Activated CD4-positive, alpha-beta T cell treated with anti-CD3 and anti-CD28 coated beads, Interleukin-2, amount 10 ng/mL, durations not matched to agents 24 days and 14 days (primary cell): ENCODE measurements at regions not wholly inside any gene's neighbourhood (a gene's known extent, or its start where the extent isn't known, plus 50 kb on each side); places are given as distances from the start of the nearest gene placed in this dataset.

Experiments used
- DNase-seq: peaks from one replicate; pipeline ENCODE4 v3.0.0; 2022
- H3K27ac Mint-ChIP-seq: one replicate; pipeline ENCODE4 v1.8.0; 2022; ENCODE audit warnings: mild to moderate bottlenecking, mixed read lengths
- H3K27me3 Mint-ChIP-seq: one replicate; pipeline ENCODE4 v1.8.0; 2022; ENCODE audit warnings: mixed read lengths
- H3K36me3 Mint-ChIP-seq: one replicate; pipeline ENCODE4 v1.8.0; 2022; ENCODE audit warnings: low read depth, mild to moderate bottlenecking, mixed read lengths
- H3K4me1 Mint-ChIP-seq: one replicate; pipeline ENCODE4 v1.8.0; 2021; ENCODE audit warnings: mixed read lengths
- H3K4me3 Mint-ChIP-seq: one replicate; pipeline ENCODE4 v1.8.0; 2022; ENCODE audit warnings: mild to moderate bottlenecking, moderate library complexity, mixed read lengths
- H3K9me3 Mint-ChIP-seq: one replicate; pipeline ENCODE4 v1.8.0; 2021; ENCODE audit warnings: mixed read lengths
- intact Hi-C: fragments of 100-400 bp; cut with micrococcal nuclease; formaldehyde crosslinking; loops from one replicate; pipeline ENCODE4 v1.15.1; 2023

GRCh38 chr14:39988939-39989338 is 556.7 kb upstream of the FBXO33 start:
- intact Hi-C loops: no loop called here

GRCh38 chr14:39984323-39984722 is 552.1 kb upstream of the FBXO33 start:
- Mint-ChIP-seq H3K9me3 (no peaks in the 10 kb centered on the region), H3K4me1 (no peaks in the 10 kb centered on the region)
- intact Hi-C loops: no loop called here

More at GRCh38 chr14:39988939-39989338, 556.7 kb upstream of the FBXO33 start:
- Mint-ChIP-seq H3K4me1 (no peaks in the 10 kb centered on the region), H3K27me3 (no peaks in the 10 kb centered on the region), H3K27ac (no peak overlapping the region), H3K9me3 (no peaks in the 10 kb centered on the region), H3K4me3 (no peak overlapping the region), H3K36me3 (no peaks in the 10 kb centered on the region)
- no peak for DNase-seq

GRCh38 chr14:39977198-39977597 is 545.0 kb upstream of the FBXO33 start:
- no peak overlapping the region for H3K27ac Mint-ChIP-seq

More at GRCh38 chr14:39984323-39984722, 552.1 kb upstream of the FBXO33 start:
- Mint-ChIP-seq H3K36me3 (no peaks in the 10 kb centered on the region), H3K4me3 (no peak overlapping the region), H3K27me3 (no peaks in the 10 kb centered on the region), H3K27ac (no peak overlapping the region)
- no peak for DNase-seq

DNA sequence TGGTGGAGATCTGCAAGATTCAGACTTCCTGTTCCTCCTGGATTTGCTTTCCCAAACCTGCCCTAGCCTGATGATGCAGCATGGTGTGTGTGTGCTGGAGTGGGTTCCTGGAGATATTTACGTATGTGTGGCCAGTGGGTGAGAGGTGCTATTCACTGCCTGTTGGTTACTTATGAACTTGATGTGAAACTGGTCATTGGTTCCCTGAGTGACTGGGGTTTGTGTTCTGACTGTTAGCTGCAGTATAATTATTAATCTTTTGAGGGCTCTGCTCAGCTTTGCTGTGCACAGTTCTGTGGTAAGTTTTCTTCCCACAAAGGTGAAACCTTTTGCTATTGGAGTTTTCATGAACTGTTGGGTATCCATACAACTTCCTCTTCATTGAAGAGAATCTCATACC is 541.8 kb upstream of the FBXO33 start:
- H3K27me3 Mint-ChIP-seq: no peaks in the 10 kb centered on the region
- no peak for DNase-seq
- intact Hi-C loops: no loop called here
- H3K4me1 Mint-ChIP-seq: no peaks in the 10 kb centered on the region
- H3K36me3 Mint-ChIP-seq: no peaks in the 10 kb centered on the region
- no peak overlapping the region for H3K27ac Mint-ChIP-seq
- peaks cover 5% of the 10 kb centered on the region for H3K9me3 Mint-ChIP-seq
- no peak overlapping the region for H3K4me3 Mint-ChIP-seq

More at GRCh38 chr14:39977198-39977597, 545.0 kb upstream of the FBXO33 start:
- H3K36me3 Mint-ChIP-seq: no peaks in the 10 kb centered on the region
- H3K4me1 Mint-ChIP-seq: no peaks in the 10 kb centered on the region
- H3K4me3 Mint-ChIP-seq: no peak overlapping the region
- no peak for DNase-seq
- intact Hi-C loops: no loop called here
- peaks cover 5% of the 10 kb centered on the region for H3K9me3 Mint-ChIP-seq
- no peaks in the 10 kb centered on the region for H3K27me3 Mint-ChIP-seq

- Mint-ChIP-seq H3K4me1 (no peaks in the 10 kb centered on the region), H3K27ac (no peak overlapping the region), H3K27me3 (no peaks in the 10 kb centered on the region), H3K4me3 (no peak overlapping the region), H3K36me3 (no peaks in the 10 kb centered on the region), H3K9me3 (peaks cover 5% of the 10 kb centered on the region)
- intact Hi-C loops: no loop called here
- no peak for DNase-seq
Measured at GRCh38 chr14:39972704-39973103, 540.5 kb upstream of the FBXO33 start.

- Mint-ChIP-seq H3K36me3 (no peaks in the 10 kb centered on the region), H3K4me3 (no peak overlapping the region), H3K9me3 (no peaks in the 10 kb centered on the region), H3K4me1 (no peaks in the 10 kb centered on the region), H3K27ac (no peak overlapping the region), H3K27me3 (no peaks in the 10 kb centered on the region)
- intact Hi-C loops: no loop called here
- DNase-seq: no peak
Measured at GRCh38 chr14:39967885-39968284, 535.7 kb upstream of the FBXO33 start.

- Mint-ChIP-seq H3K27me3 (no peaks in the 10 kb centered on the region), H3K27ac (no peak overlapping the region), H3K9me3 (peaks cover 7% of the 10 kb centered on the region), H3K4me3 (no peak overlapping the region), H3K36me3 (no peaks in the 10 kb centered on the region), H3K4me1 (no peaks in the 10 kb centered on the region)
- intact Hi-C loops: no loop called here
- DNase-seq: no peak
Measured at GRCh38 chr14:39957987-39958386, 525.8 kb upstream of the FBXO33 start.

DNA sequence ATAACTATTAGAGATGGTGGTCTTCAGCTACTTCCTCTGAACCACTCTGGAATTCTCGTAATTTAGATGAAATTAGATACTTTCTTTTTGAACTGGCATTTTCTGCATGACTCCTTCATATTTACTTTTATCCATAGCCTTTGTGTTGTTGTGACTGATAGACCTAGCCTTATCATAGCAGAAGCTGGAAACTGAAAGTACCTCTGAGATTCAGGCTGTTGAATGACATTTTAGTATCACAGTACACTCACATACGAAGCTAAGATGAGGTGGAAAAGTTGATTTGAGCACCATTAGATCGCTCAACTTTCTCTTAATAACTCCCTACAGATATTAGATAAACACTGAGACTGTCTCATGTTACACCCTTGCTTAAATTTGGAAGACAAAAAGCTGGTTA is 525.1 kb upstream of the FBXO33 start:
- H3K27ac Mint-ChIP-seq: no peak overlapping the region
- no peaks in the 10 kb centered on the region for H3K27me3 Mint-ChIP-seq
- H3K36me3 Mint-ChIP-seq: no peaks in the 10 kb centered on the region

DNA sequence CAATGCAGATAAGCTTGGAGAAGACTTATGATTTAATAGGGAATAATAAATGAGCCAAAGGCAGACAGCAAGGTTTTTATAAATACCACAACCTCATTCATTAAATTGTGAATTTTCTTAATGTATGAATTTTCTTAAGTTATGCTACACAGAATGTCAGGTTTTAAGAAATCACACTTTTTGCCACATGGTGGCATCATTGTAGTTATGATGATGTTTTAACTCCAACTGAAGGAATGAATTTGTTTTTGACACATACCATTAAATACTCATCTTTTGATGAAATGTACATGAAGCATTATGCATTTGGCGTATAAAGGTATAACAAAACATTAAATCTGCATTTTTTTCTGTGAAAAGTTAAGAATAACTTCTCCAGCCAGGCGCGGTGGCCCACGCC is 524.1 kb upstream of the FBXO33 start:
- DNase-seq: no peak
- Mint-ChIP-seq H3K4me3 (no peak overlapping the region), H3K27me3 (no peaks in the 10 kb centered on the region), H3K4me1 (no peaks in the 10 kb centered on the region), H3K36me3 (no peaks in the 10 kb centered on the region), H3K27ac (no peak overlapping the region), H3K9me3 (peaks cover 3% of the 10 kb centered on the region)
- intact Hi-C loops: no loop called here

More for the DNA sequence above, 525.1 kb upstream of the FBXO33 start:
- Mint-ChIP-seq H3K4me1 (no peaks in the 10 kb centered on the region), H3K9me3 (peaks cover 6% of the 10 kb centered on the region), H3K4me3 (no peak overlapping the region)
- intact Hi-C loops: no loop called here
- no peak for DNase-seq

DNA sequence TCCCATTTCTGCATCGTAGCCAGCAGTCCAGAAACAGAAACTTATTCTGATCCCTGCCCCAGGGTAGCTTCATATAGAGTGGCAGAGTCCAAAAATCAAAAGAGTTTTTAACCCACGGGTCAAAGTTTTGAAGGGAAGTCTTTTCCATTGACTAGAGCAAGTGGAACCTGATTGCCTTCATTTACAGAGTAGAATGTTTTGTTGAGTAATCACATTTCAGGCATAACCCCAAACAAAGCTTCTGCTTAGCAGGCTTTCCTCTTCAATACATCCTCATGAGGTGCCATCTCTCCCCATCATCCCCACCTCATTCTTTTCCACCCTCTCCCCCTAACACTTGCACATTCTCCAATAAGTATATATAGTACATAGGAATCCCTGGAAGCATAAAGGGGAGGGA is 516.0 kb upstream of the FBXO33 start:
- H3K4me1 Mint-ChIP-seq: no peaks in the 10 kb centered on the region
- H3K36me3 Mint-ChIP-seq: no peaks in the 10 kb centered on the region
- intact Hi-C loops: no loop called here
- H3K4me3 Mint-ChIP-seq: no peak overlapping the region
- no peak overlapping the region for H3K27ac Mint-ChIP-seq
- peaks cover 4% of the 10 kb centered on the region for H3K9me3 Mint-ChIP-seq
- no peaks in the 10 kb centered on the region for H3K27me3 Mint-ChIP-seq
- DNase-seq: no peak

DNA sequence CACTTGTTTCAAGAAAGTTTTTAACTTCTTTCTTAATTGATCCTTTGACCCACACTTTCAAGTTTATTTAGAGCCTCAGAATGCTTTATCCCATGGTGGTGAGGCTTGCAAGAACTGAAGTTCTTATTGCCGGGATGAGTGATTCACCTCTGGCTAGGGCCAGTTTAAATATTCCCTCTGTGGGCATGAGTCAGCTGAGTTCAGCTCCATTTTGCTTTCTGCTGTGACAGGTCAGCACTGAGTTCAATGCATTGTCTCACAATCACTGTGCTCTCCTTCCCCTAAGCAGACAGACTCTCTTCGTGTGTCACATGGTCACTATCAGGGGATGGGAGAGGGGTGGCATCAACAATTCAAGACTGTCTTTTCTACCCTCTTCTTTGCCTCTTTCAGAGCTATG is 514.6 kb upstream of the FBXO33 start:
- peaks cover 4% of the 10 kb centered on the region for H3K9me3 Mint-ChIP-seq
- H3K4me1 Mint-ChIP-seq: no peaks in the 10 kb centered on the region
- no peak overlapping the region for H3K4me3 Mint-ChIP-seq
- no peak overlapping the region for H3K27ac Mint-ChIP-seq
- no peaks in the 10 kb centered on the region for H3K36me3 Mint-ChIP-seq
- H3K27me3 Mint-ChIP-seq: no peaks in the 10 kb centered on the region
- no peak for DNase-seq
- intact Hi-C loops: no loop called here

DNA sequence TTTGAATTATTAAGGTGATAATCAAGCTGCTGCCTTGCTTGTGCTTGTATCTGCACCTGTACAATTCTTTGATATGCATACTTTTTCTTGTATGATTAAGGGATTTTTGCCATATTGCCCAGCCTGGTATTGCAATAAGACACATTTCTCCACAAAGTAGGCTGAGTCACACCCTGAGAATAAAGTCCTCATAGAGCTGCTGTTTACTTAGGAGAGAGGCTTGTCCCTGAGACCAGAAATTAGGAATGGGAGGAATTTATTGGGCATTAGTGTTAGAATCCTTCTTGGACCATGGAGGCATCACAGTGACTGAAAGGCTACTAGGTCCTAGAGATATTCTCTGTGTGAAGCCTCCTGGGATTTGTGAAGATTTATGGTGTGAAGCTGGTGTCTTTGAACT is 506.8 kb upstream of the FBXO33 start:
- Mint-ChIP-seq H3K4me3 (no peak overlapping the region), H3K9me3 (peaks cover 5% of the 10 kb centered on the region), H3K4me1 (no peaks in the 10 kb centered on the region), H3K27ac (no peak overlapping the region), H3K27me3 (no peaks in the 10 kb centered on the region), H3K36me3 (no peaks in the 10 kb centered on the region)
- intact Hi-C loops: no loop called here
- no peak for DNase-seq

DNA sequence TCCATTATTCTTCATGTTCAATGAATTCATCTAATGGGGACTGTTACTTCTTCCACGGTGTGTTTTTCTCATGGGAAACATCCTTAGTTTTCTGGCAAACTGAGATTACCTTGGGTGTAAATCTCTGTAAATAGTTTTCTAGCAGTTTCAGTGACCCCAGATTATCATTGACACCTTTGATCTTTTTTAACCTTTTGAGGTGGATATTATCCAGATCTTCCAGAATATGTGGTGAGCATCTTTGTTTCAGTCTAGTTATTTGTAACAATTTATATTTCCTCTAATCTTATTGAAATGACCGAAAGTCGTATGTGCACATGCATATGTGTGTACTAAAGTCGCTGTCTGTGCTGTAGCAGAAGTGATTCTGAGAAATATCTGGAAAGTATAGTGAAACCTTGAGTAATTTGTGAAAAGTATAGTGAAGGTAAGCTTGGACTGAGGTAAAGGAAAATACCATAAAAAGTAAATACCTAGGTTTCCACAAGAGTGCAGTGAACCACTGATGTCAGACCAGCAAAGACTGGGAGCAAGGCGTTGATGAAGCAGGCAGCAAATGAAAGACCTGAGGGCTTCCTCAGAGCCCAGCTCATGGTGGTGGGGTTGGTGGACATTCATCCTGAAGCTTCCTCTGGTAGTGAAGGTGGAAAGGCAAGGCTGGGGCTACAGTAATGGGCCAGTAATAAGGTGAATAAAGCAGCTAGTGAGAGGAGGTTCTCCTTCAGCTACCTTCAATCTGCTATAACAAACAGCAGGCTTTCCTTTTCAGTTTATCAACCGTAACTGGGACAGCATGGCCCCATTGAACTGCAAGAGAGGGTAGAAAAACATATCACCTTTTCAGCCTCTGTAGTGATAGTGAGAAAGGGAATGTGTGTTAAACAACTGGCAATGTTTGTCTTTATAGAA is 480.2 kb upstream of the FBXO33 start:
- no peaks in the 10 kb centered on the region for H3K9me3 Mint-ChIP-seq
- intact Hi-C loops: no loop called here
- H3K36me3 Mint-ChIP-seq: no peaks in the 10 kb centered on the region
- no peaks in the 10 kb centered on the region for H3K27me3 Mint-ChIP-seq
- H3K4me1 Mint-ChIP-seq: no peaks in the 10 kb centered on the region
- H3K4me3 Mint-ChIP-seq: no peak overlapping the region
- no peak for DNase-seq
- no peak overlapping the region for H3K27ac Mint-ChIP-seq

- Mint-ChIP-seq H3K36me3 (no peaks in the 10 kb centered on the region), H3K4me1 (no peaks in the 10 kb centered on the region), H3K27me3 (no peaks in the 10 kb centered on the region), H3K9me3 (peaks cover 12% of the 10 kb centered on the region), H3K27ac (no peak overlapping the region), H3K4me3 (no peak overlapping the region)
- no peak for DNase-seq
- intact Hi-C loops: no loop called here
Measured at GRCh38 chr14:39897657-39898056, 465.4 kb upstream of the FBXO33 start.

GRCh38 chr14:39890026-39890425 is 457.8 kb upstream of the FBXO33 start:
- no peak overlapping the region for H3K4me3 Mint-ChIP-seq
- no peak overlapping the region for H3K27ac Mint-ChIP-seq
- H3K27me3 Mint-ChIP-seq: no peaks in the 10 kb centered on the region
- H3K9me3 Mint-ChIP-seq: peaks cover 4% of the 10 kb centered on the region
- intact Hi-C loops: no loop called here
- H3K36me3 Mint-ChIP-seq: no peaks in the 10 kb centered on the region
- H3K4me1 Mint-ChIP-seq: no peaks in the 10 kb centered on the region
- no peak for DNase-seq
